ENCODE measurements at regions not wholly inside any gene's neighbourhood (a gene's known extent, or its start where the extent isn't known, plus 50 kb on each side); places are given as distances from the start of the nearest gene placed in this dataset.
A peak's percentile ranks its signal among the peaks of the same experiment; 100 is the strongest.
"Not testable (repeated sequence)": the region's sequence is repeated elsewhere in the genome, so short reads cannot be mapped to it uniquely, and the experiment has no call there.

GRCh38 chr17:54620399-54620978, 280.2 kb upstream of the TOM1L1 start:
- 86 to 92% (median 92%) methylated on average over 2 of the region's 2 CpGs for WGBS, 5 donors
- TF ChIP-seq POLR2A (IDR thresholded peaks at IDR 0.05) (no peak), CTCF (IDR thresholded peaks at IDR 0.05) (no peak), POLR2AphosphoS5 (IDR thresholded peaks at IDR 0.05) (no peak), EP300 (IDR thresholded peaks at IDR 0.05) (no peak)

GRCh38 chr17:54623746-54624145, 276.9 kb upstream of the TOM1L1 start:
- H3K27ac ChIP-seq, result no peak overlapping the region
- DNase-seq, result peak in 1 of 2 donors; percentile 8
- H3K27me3 ChIP-seq, result no peaks in the 10 kb centered on the region
- no peak for TF ChIP-seq POLR2A (IDR thresholded peaks at IDR 0.05)
- no peak for TF ChIP-seq CTCF (IDR thresholded peaks at IDR 0.05)
- TF ChIP-seq POLR2AphosphoS5 (IDR thresholded peaks at IDR 0.05), result no peak
- TF ChIP-seq EP300 (IDR thresholded peaks at IDR 0.05), result no peak
- no peak overlapping the region for H3K4me3 ChIP-seq
- H3K4me1 ChIP-seq, result no peaks in the 10 kb centered on the region
- H3K9me3 ChIP-seq, result peaks cover 0 to 2% (median 1%) of the 10 kb centered on the region in 4 donors
- intact Hi-C loops (cut with DNase I; ENCODE audit: low total_unique reads), result no loop called here
- no peaks in the 10 kb centered on the region for H3K36me3 ChIP-seq
- 63 to 82% (median 75%) methylated on average over 6 of the region's 6 CpGs for WGBS, 5 donors

More at GRCh38 chr17:54620399-54620978, 280.2 kb upstream of the TOM1L1 start:
- intact Hi-C loops (cut with DNase I; ENCODE audit: low total_unique reads), result no loop called here
- no peaks in the 10 kb centered on the region for H3K4me1 ChIP-seq
- DNase-seq, result no peak
- H3K27me3 ChIP-seq, result no peaks in the 10 kb centered on the region
- peaks cover 0 to 16% (median 10%) of the 10 kb centered on the region in 4 donors for H3K9me3 ChIP-seq
- H3K27ac ChIP-seq, result no peak overlapping the region
- no peak overlapping the region for H3K4me3 ChIP-seq
- H3K36me3 ChIP-seq, result no peaks in the 10 kb centered on the region

GRCh38 chr17:54626146-54626703, 274.4 kb upstream of the TOM1L1 start:
- WGBS, 5 donors, result 46 to 68% (median 54%) methylated on average over 2 of the region's 2 CpGs
- Histone ChIP-seq H3K9me3 (no peaks in the 10 kb centered on the region), H3K4me3 (no peak overlapping the region), H3K27ac (no peak overlapping the region), H3K4me1 (no peaks in the 10 kb centered on the region), H3K27me3 (no peaks in the 10 kb centered on the region), H3K36me3 (no peaks in the 10 kb centered on the region)
- DNase-seq, result no peak
- no peak for TF ChIP-seq CTCF (IDR thresholded peaks at IDR 0.05)
- TF ChIP-seq POLR2AphosphoS5 (IDR thresholded peaks at IDR 0.05), result no peak
- no peak for TF ChIP-seq POLR2A (IDR thresholded peaks at IDR 0.05)
- no peak for TF ChIP-seq EP300 (IDR thresholded peaks at IDR 0.05)
- intact Hi-C loops (cut with DNase I; ENCODE audit: low total_unique reads), result no loop called here

GRCh38 chr17:54639426-54639825, 261.2 kb upstream of the TOM1L1 start:
- 75 to 87% (median 82%) methylated on average over 6 of the region's 6 CpGs for WGBS, 5 donors
- DNase-seq; H3K36me3 ChIP-seq; H3K4me1 ChIP-seq; H3K4me3 ChIP-seq; intact Hi-C loops (cut with DNase I; ENCODE audit: low total_unique reads); H3K27ac ChIP-seq; H3K27me3 ChIP-seq: not testable (repeated sequence)
- H3K9me3 ChIP-seq, result peaks cover 0 to 36% (median 14%) of the 10 kb centered on the region in 4 donors

Measured in stomach (tissue), 8 donors.